Spinal cord (tissue), 9 donors: ENCODE measurements at regions not wholly inside any gene's neighbourhood (a gene's known extent, or its start where the extent isn't known, plus 50 kb on each side); places are given as distances from the start of the nearest gene placed in this dataset.
A peak's percentile ranks its signal among the peaks of the same experiment; 100 is the strongest.

Experiments
- DNase-seq, 6 donors: peaks; one replicate each; pipeline versions ENCODE4 v3.0.0 to v3.0.0-alpha.2; 2013 to 2015; ENCODE audit warnings: low spot score in 6 of 6, low read depth in 4 of 6
- H3K27ac ChIP-seq: one replicate; pipeline ENCODE4 v1.5.1; 2013; ENCODE audit warnings: low read depth, low read length, control low read depth
- H3K27me3 ChIP-seq: one replicate; pipeline ENCODE4 v1.6.1; 2013; ENCODE audit warnings: low read length; ENCODE audit not compliant: control insufficient read depth, insufficient read depth
- H3K36me3 ChIP-seq: one replicate; pipeline ENCODE4 v1.6.1; 2013; ENCODE audit warnings: low read length; ENCODE audit not compliant: control insufficient read depth, insufficient read depth
- H3K4me1 ChIP-seq: one replicate; pipeline ENCODE4 v1.6.1; 2013; ENCODE audit warnings: low read length; ENCODE audit not compliant: control insufficient read depth, insufficient read depth
- H3K4me3 ChIP-seq: one replicate; pipeline ENCODE4 v1.5.1; 2013; ENCODE audit warnings: low read depth, low read length, control low read depth
- H3K9me3 ChIP-seq: one replicate; pipeline ENCODE4 v1.6.1; 2013; ENCODE audit warnings: low read length; ENCODE audit not compliant: control insufficient read depth, insufficient read depth
- WGBS: methylation state at CpG from one replicate; pipeline ENCODE4 v1.1.5; 2013; ENCODE audit warnings: missing lambda C conversion rate; ENCODE audit not compliant: insufficient coverage; 5-methylcytosine and 5-hydroxymethylcytosine counted together
- donor health status: healthy.

GRCh38 chr13:61831026-61831425 is 415.4 kb upstream of the PCDH20 start:
- no peak overlapping the region for H3K27ac ChIP-seq
- no peaks in the 10 kb centered on the region for H3K4me1 ChIP-seq
- no peaks in the 10 kb centered on the region for H3K27me3 ChIP-seq
- H3K9me3 ChIP-seq, result no peaks in the 10 kb centered on the region
- H3K36me3 ChIP-seq, result no peaks in the 10 kb centered on the region
- H3K4me3 ChIP-seq, result no peak overlapping the region
- no CpG with 5 or more reads among the region's 2 CpGs for WGBS
- peak in 1 of 6 donors; percentile 21 for DNase-seq

- no peaks in the 10 kb centered on the region for H3K9me3 ChIP-seq
- H3K36me3 ChIP-seq, result no peaks in the 10 kb centered on the region
- no peak overlapping the region for H3K27ac ChIP-seq
- 71% methylated on average over 1 of the region's 1 CpG for WGBS
- no peak overlapping the region for H3K4me3 ChIP-seq
- DNase-seq, result peak in 1 of 6 donors; percentile 6
- H3K4me1 ChIP-seq, result no peaks in the 10 kb centered on the region
- H3K27me3 ChIP-seq, result no peaks in the 10 kb centered on the region
These were observed 414.8 kb upstream of the PCDH20 start for GRCh38 chr13:61830475-61830874.

- Histone ChIP-seq H3K27me3 (no peaks in the 10 kb centered on the region), H3K9me3 (no peaks in the 10 kb centered on the region), H3K27ac (no peak overlapping the region), H3K4me1 (no peaks in the 10 kb centered on the region), H3K4me3 (no peak overlapping the region), H3K36me3 (no peaks in the 10 kb centered on the region)
- no CpG with 5 or more reads among the region's 1 CpG for WGBS
- DNase-seq, result no peak
These were observed 408.5 kb upstream of the PCDH20 start for GRCh38 chr13:61824168-61824567.

- no peak overlapping the region for H3K27ac ChIP-seq
- H3K9me3 ChIP-seq, result no peaks in the 10 kb centered on the region
- no peaks in the 10 kb centered on the region for H3K36me3 ChIP-seq
- no peaks in the 10 kb centered on the region for H3K27me3 ChIP-seq
- no peak overlapping the region for H3K4me3 ChIP-seq
- H3K4me1 ChIP-seq, result no peaks in the 10 kb centered on the region
- DNase-seq, result peak in 1 of 6 donors; percentile 9
- WGBS, result no CpG with 5 or more reads among the region's 3 CpGs
These were observed 396.6 kb upstream of the PCDH20 start for GRCh38 chr13:61812286-61812685.

GRCh38 chr13:61810065-61810464 is 394.4 kb upstream of the PCDH20 start:
- no peaks in the 10 kb centered on the region for H3K4me1 ChIP-seq
- DNase-seq, result peak in 1 of 6 donors; percentile 3
- no peak overlapping the region for H3K27ac ChIP-seq
- WGBS, result no CpG with 5 or more reads among the region's 1 CpG
- no peaks in the 10 kb centered on the region for H3K36me3 ChIP-seq
- no peaks in the 10 kb centered on the region for H3K9me3 ChIP-seq
- H3K4me3 ChIP-seq, result no peak overlapping the region
- no peaks in the 10 kb centered on the region for H3K27me3 ChIP-seq

- no peak overlapping the region for H3K4me3 ChIP-seq
- no peaks in the 10 kb centered on the region for H3K36me3 ChIP-seq
- H3K9me3 ChIP-seq, result no peaks in the 10 kb centered on the region
- no peaks in the 10 kb centered on the region for H3K27me3 ChIP-seq
- H3K4me1 ChIP-seq, result no peaks in the 10 kb centered on the region
- no CpG with 5 or more reads among the region's 1 CpG for WGBS
- DNase-seq, result no peak
- H3K27ac ChIP-seq, result no peak overlapping the region
These were observed 381.7 kb upstream of the PCDH20 start for GRCh38 chr13:61797397-61797796.

- H3K27ac ChIP-seq, result no peak overlapping the region
- H3K36me3 ChIP-seq, result no peaks in the 10 kb centered on the region
- WGBS, result 60% methylated on average over 1 of the region's 1 CpG
- no peaks in the 10 kb centered on the region for H3K27me3 ChIP-seq
- no peak overlapping the region for H3K4me3 ChIP-seq
- H3K9me3 ChIP-seq, result no peaks in the 10 kb centered on the region
- H3K4me1 ChIP-seq, result no peaks in the 10 kb centered on the region
- DNase-seq, result no peak
These were observed 379.9 kb upstream of the PCDH20 start for GRCh38 chr13:61795580-61795979.

GRCh38 chr13:61779456-61779855 is 363.8 kb upstream of the PCDH20 start:
- no peak overlapping the region for H3K4me3 ChIP-seq
- no CpG with 5 or more reads among the region's 3 CpGs for WGBS
- H3K4me1 ChIP-seq, result no peaks in the 10 kb centered on the region
- no peak for DNase-seq
- no peaks in the 10 kb centered on the region for H3K9me3 ChIP-seq
- H3K27me3 ChIP-seq, result no peaks in the 10 kb centered on the region
- H3K27ac ChIP-seq, result no peak overlapping the region
- no peaks in the 10 kb centered on the region for H3K36me3 ChIP-seq

- no peaks in the 10 kb centered on the region for H3K9me3 ChIP-seq
- H3K4me1 ChIP-seq, result no peaks in the 10 kb centered on the region
- no peaks in the 10 kb centered on the region for H3K36me3 ChIP-seq
- H3K4me3 ChIP-seq, result no peak overlapping the region
- no peak for DNase-seq
- H3K27me3 ChIP-seq, result no peaks in the 10 kb centered on the region
- H3K27ac ChIP-seq, result no peak overlapping the region
- 64% methylated on average over 5 of the region's 6 CpGs for WGBS
These were observed 362.9 kb upstream of the PCDH20 start for GRCh38 chr13:61778531-61778930.

GRCh38 chr13:61777899-61778298 is 362.2 kb upstream of the PCDH20 start:
- DNase-seq, result no peak
- Histone ChIP-seq H3K9me3 (no peaks in the 10 kb centered on the region), H3K27ac (no peak overlapping the region), H3K4me3 (no peak overlapping the region), H3K4me1 (no peaks in the 10 kb centered on the region), H3K27me3 (no peaks in the 10 kb centered on the region), H3K36me3 (no peaks in the 10 kb centered on the region)
- no CpG with 5 or more reads among the region's 2 CpGs for WGBS
